Endothelial cell of umbilical vein (primary cell): ENCODE measurements at regions not wholly inside any gene's neighbourhood (a gene's known extent, or its start where the extent isn't known, plus 50 kb on each side); places are given as distances from the start of the nearest gene placed in this dataset.

Experiments used
- POLR2A ChIP-seq: IDR thresholded peaks from 2 replicates; pipeline ENCODE4 v1.6.1; 2012; ENCODE audit warnings: low read depth, mild to moderate bottlenecking, control low read depth, low read length
- POLR2AphosphoS5 ChIP-seq: IDR thresholded peaks from 2 replicates; pipeline ENCODE4 v1.6.1; 2012; ENCODE audit warnings: low read depth, mild to moderate bottlenecking, control low read depth, low read length, moderate library complexity; ENCODE audit not compliant: insufficient read depth
- TF ChIP-seq, protein P1 (sequence below), 2 donors: IDR thresholded peaks; 1 replicate in 1 of 2; 2 replicates in 1 of 2; pipeline ENCODE4 v1.5.1; 2011; ENCODE audit warnings: low read length in 2 of 2, mild to moderate bottlenecking in 2 of 2, moderate library complexity in 2 of 2, control low read depth in 1 of 2, inconsistent platforms in 1 of 2, low read depth in 1 of 2; ENCODE audit not compliant: insufficient read depth in 1 of 2; ENCODE audit errors: extremely low read depth in 1 of 2

DNA sequence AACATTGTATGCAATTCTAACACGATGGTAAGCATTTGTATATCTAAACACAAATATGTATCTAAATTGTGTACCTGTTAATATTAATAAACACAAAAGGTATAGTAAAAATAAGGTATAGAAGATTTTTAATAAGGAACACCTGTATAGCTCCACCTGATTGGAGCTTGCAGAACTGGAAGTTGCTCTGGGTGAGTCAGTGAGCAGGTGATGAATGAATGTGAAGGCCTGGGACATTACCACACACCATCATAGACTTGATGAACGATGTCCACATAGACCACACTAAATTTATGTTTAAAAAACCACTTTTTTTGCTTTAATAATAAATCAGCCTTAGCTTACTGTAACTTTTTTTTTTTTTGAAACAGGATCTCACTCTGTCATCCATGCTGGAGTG, 97.6 kb upstream of the CLMP start:
- TF ChIP-seq, protein P1, sequence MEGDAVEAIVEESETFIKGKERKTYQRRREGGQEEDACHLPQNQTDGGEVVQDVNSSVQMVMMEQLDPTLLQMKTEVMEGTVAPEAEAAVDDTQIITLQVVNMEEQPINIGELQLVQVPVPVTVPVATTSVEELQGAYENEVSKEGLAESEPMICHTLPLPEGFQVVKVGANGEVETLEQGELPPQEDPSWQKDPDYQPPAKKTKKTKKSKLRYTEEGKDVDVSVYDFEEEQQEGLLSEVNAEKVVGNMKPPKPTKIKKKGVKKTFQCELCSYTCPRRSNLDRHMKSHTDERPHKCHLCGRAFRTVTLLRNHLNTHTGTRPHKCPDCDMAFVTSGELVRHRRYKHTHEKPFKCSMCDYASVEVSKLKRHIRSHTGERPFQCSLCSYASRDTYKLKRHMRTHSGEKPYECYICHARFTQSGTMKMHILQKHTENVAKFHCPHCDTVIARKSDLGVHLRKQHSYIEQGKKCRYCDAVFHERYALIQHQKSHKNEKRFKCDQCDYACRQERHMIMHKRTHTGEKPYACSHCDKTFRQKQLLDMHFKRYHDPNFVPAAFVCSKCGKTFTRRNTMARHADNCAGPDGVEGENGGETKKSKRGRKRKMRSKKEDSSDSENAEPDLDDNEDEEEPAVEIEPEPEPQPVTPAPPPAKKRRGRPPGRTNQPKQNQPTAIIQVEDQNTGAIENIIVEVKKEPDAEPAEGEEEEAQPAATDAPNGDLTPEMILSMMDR (IDR thresholded peaks at IDR 0.05; ENCODE audit: extremely low read depth in 1 of 2, insufficient read depth in 1 of 2, low read depth in 1 of 2, low read length in 2 of 2), result no peak
- no peak for TF ChIP-seq POLR2AphosphoS5
- no peak for TF ChIP-seq POLR2A
